Bone marrow (tissue), 2 donors: ENCODE measurements at regions not wholly inside any gene's neighbourhood (a gene's known extent, or its start where the extent isn't known, plus 50 kb on each side); places are given as distances from the start of the nearest gene placed in this dataset.
"Not testable (repeated sequence)": the region's sequence is repeated elsewhere in the genome, so short reads cannot be mapped to it uniquely, and the experiment has no call there.

ENCODE experiments used
- DNase-seq, 2 donors: peaks; one replicate each; lab custom pipeline; 2025; lab: John Stamatoyannopoulos, UW

DNA sequence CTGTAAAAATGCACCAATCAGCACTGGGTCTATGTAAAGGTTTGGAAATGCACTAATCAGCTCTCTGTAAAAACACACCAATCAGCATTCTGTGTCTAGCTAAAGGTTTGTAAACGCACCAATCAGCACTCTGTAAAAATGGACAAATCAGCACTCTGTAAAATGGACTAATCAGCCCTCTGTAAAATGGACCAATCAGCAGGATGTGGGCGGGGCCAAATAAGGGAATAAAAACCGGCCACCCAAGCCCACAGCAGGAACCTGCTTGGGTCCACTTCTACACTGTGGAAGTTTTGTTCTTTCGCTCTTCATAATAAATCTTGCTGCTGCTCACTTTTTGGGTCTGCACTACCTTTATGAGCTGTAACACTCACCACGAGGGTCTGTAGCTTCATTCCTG is 101.0 kb downstream of the SMC2 start:
- DNase-seq: not testable (repeated sequence)

DNA sequence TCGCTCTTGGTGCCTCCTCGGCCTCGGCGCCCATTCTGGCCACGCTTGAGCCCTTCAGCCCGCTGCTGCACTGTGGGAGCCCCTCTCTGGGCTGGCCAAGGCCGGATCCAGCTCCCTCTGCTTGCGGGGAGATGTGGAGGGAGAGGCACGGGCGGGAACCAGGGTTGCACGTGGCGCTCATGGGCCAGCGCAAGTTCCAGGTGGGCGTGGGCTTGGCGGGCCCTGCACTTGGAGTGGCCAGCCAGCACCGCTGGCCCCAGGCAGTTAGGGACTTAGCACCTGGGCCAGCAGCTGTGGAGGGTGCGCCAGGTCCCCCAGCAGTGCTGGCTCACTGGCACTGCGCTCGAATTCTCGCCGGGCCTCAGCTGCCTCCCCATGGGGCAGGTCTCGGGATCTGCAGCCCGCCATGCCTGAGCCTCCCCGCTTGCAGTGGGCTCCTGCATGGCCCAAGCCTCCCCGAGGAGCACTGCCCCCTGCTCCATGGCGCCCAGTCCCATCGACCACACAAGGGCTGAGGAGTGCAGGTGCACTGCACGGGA is 106.4 kb downstream of the SMC2 start:
- DNase-seq: no peak

DNA sequence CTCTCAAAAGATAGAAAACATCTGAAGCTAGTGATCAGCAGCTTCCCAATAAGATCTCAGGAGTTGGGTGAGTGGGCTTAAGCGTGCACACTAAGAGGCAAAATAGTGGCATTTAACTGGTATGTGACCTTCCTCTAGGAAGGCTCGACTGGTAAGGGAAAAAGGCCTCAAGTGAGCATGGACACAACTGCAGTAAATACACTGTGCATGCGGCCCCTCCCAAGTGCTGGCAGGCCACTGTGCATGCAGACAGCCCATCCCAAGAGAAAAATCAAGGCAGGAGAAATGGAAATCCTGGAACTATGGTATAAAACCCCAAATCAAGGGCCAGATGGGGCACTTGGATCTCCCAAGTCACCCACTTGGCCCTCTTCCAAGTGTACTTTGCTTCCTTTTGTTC is 112.7 kb downstream of the SMC2 start:
- DNase-seq: no peak

DNA sequence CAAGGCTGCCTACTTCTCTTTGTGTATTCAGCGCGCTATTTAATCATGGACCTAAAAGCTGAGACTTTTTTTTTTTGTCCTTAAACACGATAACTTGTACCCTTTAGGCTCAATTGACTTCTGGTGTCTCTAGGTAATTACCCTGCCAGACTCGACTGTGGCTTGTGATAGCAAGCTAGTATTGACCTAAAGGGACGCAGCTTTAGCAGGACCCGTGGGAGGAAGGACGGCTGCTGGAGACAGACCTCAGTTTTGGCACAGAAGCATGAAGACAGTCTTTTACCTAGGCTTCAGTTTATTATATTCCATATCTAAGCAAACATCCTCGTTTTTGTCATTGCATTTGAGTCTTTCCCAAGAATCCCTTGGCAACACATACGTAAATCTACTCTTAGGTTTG is 115.3 kb downstream of the SMC2 start:
- DNase-seq: no peak

DNA sequence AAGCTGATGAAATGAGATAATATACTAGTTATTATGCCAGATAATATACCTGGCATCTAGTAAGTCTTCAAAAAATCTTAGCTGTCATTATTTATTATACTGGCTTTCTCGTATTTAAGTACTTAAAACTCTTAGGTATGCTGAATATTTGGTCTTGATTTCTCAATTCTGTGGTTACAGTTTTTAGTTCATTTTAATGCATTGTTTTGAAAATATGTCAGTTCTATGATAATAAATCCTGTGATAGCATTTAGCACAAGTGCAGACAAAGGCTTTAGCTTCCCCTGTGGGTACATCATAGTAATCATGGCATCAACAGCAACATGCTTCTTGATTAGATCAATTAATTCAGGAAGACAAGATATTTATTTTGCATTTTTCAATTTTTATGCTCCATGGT is 133.0 kb downstream of the SMC2 start:
- DNase-seq: no peak

DNA sequence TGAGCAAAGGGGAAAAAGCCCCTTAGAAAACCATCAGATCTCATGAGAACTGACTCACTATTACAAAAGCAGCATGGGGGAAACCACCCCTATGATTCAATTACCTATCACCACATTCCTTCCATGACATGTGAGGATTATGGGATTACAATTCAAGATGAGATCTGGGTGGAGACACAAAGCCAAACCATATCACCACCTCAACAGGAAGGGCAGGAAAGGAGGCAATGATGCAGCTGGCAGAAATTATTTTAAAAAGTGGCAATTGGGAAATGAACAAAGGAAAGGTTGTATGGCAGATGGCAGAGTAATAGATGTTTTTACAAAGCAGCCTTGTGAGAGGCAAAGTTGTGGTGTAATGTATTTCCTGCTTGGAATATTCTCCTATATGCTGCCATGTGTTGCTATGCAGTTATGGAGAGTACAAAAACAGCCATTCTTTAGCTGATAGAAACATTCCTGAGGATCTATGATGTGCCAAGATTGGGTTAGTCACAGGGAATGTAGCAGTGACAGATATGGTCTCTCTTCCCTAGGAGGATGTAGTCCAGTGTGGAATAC is 138.8 kb downstream of the SMC2 start:
- DNase-seq: no peak

DNA sequence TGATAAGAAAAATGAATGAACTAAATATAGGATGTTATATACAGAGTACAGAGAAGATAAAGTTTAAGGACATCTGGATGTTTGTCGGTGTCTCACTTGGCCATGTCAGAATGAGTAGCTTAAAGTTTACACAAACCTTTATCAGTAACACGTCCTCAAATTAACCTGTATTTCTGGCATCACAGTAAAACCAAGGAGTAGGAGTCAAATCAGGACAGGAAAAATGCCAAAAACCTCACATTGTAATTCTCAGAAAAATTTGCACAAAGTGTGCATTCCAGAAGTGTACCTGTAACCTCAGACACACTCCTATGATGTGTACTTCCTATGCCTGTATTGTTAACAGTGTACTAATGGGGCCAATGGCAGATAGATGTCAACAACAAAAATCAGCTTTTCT is 139.3 kb downstream of the SMC2 start:
- DNase-seq: no peak

DNA sequence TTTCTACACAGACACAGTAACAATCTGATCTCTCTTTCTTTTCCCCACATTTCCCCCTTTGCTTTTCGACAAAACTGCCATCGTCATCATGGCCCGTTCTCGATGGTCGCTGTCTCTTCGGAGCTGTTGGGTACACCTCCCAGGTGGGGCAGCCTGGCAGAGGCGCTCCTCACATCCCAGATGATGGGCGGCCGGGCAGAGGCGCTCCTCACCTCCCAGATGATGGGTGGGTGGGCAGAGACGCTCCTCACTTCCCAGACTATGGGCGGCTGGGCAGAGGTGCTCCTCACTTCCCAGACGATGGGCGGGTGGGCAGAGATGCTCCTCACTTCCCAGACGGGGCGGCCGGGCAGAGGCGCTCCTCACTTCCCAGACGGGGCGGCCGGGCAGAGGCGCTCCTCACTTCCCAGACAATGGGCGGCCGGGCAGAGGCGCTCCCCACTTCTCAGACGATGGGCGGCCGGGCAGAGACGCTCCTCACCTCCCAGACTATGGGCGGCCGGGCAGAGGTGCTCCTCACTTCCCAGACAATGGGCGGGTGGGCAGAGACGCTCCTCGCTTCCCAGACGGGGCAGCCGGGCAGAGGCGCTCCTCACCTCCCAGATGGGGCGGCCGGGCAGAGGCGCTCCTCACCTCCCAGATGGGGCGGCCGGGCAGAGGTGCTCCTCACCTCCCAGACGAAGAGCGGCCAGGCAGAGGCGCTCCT is 140.7 kb downstream of the SMC2 start:
- not testable (repeated sequence) for DNase-seq

DNA sequence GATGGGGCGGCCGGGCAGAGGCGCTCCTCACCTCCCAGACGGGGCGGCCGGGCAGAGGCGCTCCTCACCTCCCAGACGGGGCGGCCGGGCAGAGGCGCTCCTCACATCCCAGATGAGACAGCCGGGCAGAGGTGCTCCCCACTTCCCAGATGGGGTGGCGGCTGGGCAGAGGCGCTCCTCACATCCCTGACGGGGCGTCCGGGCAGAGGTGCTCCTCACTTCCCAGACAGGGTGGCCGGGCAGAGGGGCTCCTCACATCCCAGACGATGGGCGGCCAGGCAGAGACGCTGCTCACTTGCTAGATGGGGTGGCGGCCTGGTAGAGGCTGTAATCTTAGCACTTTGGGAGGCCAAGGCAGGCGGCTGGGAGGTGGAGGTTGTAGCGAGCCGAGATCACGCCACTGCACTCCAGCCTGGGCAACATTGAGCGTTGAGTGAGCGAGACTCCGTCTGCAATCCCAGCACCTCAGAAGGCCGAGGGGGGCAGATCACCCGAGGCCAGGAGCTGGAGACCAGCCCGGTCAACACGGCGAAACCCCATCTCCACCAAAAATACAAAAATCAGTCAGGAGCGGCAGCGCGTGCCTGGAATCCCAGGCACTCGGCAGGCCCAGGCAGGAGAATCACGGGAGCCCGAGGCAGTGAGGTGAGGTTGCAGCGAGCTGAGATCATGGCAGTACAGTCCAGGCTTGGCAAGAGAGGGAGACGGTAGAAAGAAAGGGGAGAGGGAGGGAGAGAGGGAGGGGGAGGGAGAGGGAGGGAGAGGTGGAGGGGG is 141.4 kb downstream of the SMC2 start:
- DNase-seq: not testable (repeated sequence)

DNA sequence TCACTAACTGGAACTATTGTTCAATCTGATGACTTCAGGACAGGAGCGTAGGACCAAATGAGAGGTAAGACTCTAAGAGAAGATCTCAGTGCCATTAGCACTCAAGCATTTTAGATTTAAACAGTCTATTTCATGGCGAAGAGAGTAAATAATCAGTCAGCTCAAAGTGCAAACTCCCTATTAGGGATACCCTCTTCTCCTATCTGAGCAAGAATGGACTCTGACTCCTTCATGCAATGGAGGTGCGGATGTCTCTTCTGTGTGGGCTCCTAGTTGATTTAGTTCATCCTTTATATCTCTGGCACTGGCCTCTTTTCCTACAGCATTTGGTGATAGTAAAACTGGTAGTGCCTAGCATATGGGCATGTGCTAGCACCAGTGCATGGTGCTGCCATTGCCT is 144.6 kb downstream of the SMC2 start:
- no peak for DNase-seq

DNA sequence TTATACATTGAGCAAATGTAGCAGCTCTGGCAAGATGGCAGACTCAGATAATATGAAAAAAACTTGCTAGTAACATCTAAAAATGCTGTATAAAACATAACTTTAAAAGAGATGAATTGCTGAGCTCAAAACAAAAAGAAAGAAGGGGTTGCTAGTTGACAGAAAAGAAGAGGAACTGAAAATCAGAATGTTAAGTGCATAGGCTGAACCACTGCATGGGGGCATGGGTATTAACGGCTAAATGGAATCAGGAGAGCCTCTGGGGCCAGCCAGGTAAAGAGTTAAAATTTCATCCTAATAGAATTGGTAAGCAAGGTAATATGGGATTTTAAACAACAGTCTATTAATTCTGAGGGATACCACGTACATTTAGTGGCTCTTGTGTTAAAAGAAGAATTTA is 146.8 kb downstream of the SMC2 start:
- DNase-seq: no peak

DNA sequence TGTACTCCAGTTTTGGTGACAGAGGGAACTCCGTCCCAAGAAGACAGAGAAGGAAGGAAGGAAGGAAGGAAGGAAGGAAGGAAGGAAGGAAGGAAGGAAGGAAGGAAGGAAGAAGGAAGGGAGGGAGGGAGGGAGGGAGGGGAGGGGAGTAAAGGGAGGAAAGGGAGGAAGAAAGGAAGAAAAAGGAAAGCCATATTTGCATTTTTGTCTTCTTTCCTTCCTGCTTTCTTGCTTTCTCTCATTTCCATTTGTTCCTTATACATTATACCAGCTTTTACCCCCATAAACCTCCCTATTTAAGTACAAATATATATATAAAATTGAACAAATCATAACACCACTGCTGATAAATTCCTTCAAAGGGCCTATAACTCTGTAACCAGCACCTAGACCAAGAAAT is 151.8 kb downstream of the SMC2 start:
- DNase-seq: no peak

DNA sequence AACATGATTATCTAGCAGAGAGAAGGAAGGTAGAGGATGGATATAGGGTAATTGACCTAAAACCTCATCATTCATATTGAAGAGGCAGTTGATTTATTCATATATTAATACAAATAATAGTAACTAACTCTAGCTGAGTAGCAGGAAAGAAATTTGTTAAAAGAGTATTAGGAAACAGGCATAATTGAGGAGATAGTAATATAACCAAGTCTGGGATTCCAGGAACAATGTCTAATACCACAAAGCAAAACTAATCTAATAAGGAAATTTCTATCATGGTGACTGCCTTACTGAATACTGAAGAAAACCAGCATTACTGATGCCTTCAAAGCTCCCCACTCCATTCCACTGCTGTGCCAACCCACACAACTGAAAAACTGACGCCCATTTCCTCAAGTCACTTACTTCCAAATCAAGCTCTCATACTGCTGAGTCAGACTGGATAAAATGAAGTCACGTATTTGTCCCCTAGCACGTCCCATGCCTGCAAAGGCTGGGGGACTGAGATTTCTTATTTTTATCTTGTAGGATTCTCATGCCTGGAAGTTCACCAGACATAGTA is 153.9 kb downstream of the SMC2 start:
- DNase-seq: no peak

DNA sequence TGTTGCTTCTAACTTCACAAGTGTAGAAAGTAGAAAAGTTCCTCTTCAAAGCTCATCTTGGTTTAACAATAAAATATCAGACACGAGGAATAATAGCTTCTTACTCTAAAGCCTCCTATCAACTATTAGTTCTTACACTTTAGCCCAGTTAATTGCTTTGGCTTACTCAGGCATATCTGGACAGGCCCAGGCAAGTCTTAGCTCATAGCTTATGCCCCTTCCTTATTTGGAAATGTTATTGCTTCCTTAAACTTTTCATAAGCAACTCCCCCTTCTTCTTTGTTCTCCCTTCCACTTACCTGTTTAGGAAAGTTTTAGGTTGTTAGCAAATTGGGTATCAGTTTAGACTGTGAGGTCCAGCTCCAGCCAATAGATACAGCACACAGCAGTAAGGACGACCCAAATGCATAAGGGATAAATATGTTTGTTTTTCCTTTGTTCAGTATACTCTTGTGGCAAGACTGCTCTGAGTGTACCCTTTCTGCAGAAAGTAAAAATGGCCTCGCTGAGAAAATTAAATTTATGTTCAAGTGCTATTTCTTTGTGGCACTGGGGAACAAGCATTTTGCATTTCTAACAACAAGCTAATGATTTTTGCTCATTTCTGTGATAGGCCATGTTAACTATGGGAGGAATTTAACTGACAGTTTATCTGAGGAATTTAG is 162.1 kb downstream of the SMC2 start:
- no peak for DNase-seq

DNA sequence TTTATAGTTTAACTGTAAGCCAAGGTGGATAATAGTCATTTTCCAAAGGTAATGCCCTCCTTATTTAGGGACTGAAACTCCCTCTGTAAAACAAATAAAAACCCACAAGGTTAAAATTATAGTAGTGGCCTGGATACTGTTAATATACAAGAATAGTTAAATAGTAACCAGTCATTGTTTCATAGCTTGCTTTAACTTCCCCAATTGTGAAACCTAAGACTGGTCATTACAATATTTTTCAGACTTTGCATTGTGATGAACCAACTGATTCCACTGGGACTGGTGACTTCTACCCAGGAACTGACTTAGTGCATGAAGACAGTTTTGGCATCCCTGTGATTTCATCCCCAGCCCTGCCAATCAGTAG is 162.6 kb downstream of the SMC2 start:
- DNase-seq: no peak

DNA sequence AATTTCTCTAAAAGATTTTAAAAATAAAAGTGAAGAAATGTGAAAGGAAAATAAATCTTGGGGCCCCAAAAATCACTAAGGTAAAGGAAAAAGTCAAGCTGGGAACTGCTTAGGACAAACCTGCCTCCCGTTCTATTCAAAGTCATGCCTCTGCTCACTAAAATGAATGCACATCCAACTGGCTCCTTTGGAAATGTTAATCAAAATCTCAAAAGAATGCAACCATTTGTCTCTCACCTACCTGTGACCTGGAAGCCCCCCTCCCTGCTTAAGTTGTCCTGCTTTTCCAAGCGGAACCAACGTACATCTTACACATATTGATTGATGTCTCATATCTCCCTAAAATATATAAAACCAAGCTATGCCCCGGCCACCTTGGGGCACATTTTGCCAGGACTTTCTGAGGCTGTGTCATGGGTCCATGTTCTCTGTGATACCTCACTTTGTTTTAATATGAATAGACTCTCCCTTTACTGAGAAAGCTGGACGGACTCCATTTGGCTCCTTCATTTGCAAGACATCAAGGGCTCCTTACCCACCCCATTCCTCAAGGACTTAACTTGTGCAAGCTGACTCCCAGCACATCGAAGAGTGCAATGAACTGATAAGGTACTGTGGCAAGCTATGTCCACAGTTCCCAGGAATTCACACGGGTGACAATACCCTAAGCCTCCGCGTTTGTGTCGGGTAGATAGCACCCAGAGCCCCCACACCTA is 164.3 kb downstream of the SMC2 start:
- no peak for DNase-seq

DNA sequence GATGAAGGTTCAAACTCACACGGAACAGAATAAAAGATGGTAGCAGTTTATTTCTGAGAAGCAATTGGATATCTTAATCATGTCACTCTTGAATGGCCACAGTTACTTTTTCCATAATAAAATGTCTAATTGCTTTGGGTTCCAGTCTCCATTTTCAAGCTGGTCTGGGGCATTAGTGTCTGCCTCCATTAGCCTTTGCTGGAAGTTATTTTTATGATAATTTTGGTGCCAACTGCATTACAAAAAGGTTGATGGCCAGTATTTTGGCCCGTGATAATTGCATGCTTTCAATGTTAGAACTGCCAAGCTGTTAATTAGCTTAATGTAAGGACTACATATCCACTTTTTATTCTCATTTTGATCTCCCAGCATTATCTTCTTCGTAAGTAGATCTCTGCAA is 165.9 kb downstream of the SMC2 start:
- no peak for DNase-seq

DNA sequence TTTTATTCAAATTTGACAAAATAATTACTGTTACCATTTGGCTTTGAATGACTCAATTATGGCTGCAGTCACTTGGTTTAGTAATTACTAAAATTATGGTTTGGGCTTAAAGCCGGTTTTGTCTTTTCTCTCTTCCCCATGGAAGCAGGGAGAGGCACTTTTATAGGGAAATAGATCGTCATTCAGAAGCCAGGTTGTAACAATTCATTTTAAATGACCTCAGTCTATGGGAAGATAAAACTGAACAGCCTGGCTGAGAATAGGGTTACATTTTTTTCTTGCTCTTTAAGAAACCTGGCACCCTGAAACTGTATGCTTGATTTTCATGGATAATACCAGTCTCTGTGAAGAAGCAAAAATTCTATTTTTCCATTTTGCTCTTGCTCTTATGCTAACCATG is 169.8 kb downstream of the SMC2 start:
- DNase-seq: no peak

DNA sequence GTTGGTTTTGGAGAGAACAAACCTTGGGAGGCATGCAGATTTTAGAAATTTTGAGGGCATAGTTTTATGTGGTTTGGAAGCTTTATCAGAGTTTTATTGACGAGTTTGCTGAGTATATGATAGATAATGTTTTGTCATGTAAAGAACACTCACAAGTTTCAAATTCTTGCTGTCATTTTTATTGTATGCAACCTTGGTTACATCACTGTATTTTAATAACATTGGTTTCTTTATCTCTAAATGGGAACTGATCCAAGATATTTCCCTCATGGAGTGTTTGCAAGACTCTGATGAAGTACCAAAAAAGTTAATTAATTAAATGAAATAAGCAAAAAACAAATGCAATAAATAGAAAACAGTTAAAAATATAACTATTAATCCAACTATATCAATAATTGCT is 170.3 kb downstream of the SMC2 start:
- no peak for DNase-seq

DNA sequence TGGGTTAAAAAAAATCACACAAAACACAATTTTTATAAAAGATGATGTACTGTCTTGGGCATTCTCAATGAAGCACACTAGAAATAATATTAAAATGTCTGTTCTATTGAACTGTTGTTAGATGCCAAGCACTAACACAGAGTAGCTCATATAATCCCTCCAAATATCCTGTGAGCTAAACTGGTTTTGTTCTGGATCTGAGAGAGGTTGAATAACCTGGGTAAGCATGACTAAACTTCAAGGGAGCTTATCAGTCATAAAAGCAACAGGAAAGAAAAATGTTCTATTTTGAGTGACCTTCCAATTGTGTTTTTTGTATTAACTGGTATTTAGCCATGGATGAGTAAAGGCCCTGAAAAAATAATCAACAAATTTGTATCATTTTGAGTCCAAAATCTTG is 175.3 kb downstream of the SMC2 start:
- no peak for DNase-seq
